HUES48 (cell line): ENCODE measurements at regions not wholly inside any gene's neighbourhood (a gene's known extent, or its start where the extent isn't known, plus 50 kb on each side); places are given as distances from the start of the nearest gene placed in this dataset.
"Not testable (repeated sequence)": the region's sequence is repeated elsewhere in the genome, so short reads cannot be mapped to it uniquely, and the experiment has no call there.

Experiments
- H3K27ac ChIP-seq: one replicate; pipeline ENCODE4 v1.7.0; 2013; ENCODE audit warnings: low read depth, low read length, inconsistent platforms
- H3K27me3 ChIP-seq: 2 replicates; pipeline ENCODE4 v1.6.1; 2013; ENCODE audit warnings: mild to moderate bottlenecking, low read length; ENCODE audit not compliant: control insufficient read depth, insufficient read depth
- H3K36me3 ChIP-seq: 2 replicates; pipeline ENCODE4 v1.6.1; 2013; ENCODE audit warnings: low read length; ENCODE audit not compliant: control insufficient read depth, insufficient read depth
- H3K4me1 ChIP-seq: 2 replicates; pipeline ENCODE4 v1.6.1; 2013; ENCODE audit warnings: mild to moderate bottlenecking, low read length; ENCODE audit not compliant: control insufficient read depth, insufficient read depth
- H3K4me3 ChIP-seq: 2 replicates; pipeline ENCODE4 v1.5.1; 2013; ENCODE audit warnings: mild to moderate bottlenecking, low read depth, low read length
- H3K9ac ChIP-seq: 2 replicates; pipeline ENCODE4 v1.6.1; 2013; ENCODE audit warnings: mild to moderate bottlenecking, low read depth, low read length, moderate library complexity
- H3K9me3 ChIP-seq: 2 replicates; pipeline ENCODE4 v1.6.1; 2013; ENCODE audit warnings: low read length; ENCODE audit not compliant: control insufficient read depth, insufficient read depth

GRCh38 chr4:148923881-148924280 lies 481.7 kb upstream of the NR3C2 start:
- Histone ChIP-seq H3K27ac (no peak overlapping the region), H3K9me3 (no peaks in the 10 kb centered on the region; the same call in 1 of the 2 replicates), H3K27me3 (no peaks in the 10 kb centered on the region), H3K9ac (no peak overlapping the region), H3K4me1 (no peaks in the 10 kb centered on the region), H3K36me3 (no peaks in the 10 kb centered on the region), H3K4me3 (no peak overlapping the region)

GRCh38 chr4:148922497-148922896 lies 480.3 kb upstream of the NR3C2 start:
- no peaks in the 10 kb centered on the region for H3K4me1 ChIP-seq
- no peaks in the 10 kb centered on the region for H3K9me3 ChIP-seq
- no peaks in the 10 kb centered on the region for H3K36me3 ChIP-seq
- H3K4me3 ChIP-seq, result no peak overlapping the region
- H3K27ac ChIP-seq, result no peak overlapping the region
- no peak overlapping the region for H3K9ac ChIP-seq
- no peaks in the 10 kb centered on the region for H3K27me3 ChIP-seq

- no peak overlapping the region for H3K9ac ChIP-seq
- no peaks in the 10 kb centered on the region for H3K36me3 ChIP-seq
- H3K27me3 ChIP-seq, result no peaks in the 10 kb centered on the region
- H3K4me1 ChIP-seq, result no peaks in the 10 kb centered on the region
- no peak overlapping the region for H3K27ac ChIP-seq
- H3K4me3 ChIP-seq, result no peak overlapping the region
- no peaks in the 10 kb centered on the region for H3K9me3 ChIP-seq
Observed at GRCh38 chr4:148914734-148915133, 472.5 kb upstream of the NR3C2 start.

- no peaks in the 10 kb centered on the region for H3K36me3 ChIP-seq
- H3K27me3 ChIP-seq, result no peaks in the 10 kb centered on the region
- no peak overlapping the region for H3K27ac ChIP-seq
- H3K4me1 ChIP-seq, result no peaks in the 10 kb centered on the region
- no peak overlapping the region for H3K4me3 ChIP-seq
- H3K9ac ChIP-seq, result no peak overlapping the region
- no peaks in the 10 kb centered on the region for H3K9me3 ChIP-seq
Observed at GRCh38 chr4:148914301-148914700, 472.1 kb upstream of the NR3C2 start.

- no peaks in the 10 kb centered on the region for H3K27me3 ChIP-seq
- H3K4me1 ChIP-seq, result peaks cover 14% of the 10 kb centered on the region
- H3K27ac ChIP-seq, result no peak overlapping the region
- peaks cover 12% of the 10 kb centered on the region; the same call in 1 of the 2 replicates for H3K9me3 ChIP-seq
- no peak overlapping the region for H3K4me3 ChIP-seq
- H3K9ac ChIP-seq, result no peak overlapping the region
- H3K36me3 ChIP-seq, result no peaks in the 10 kb centered on the region
Observed at GRCh38 chr4:148903388-148903787, 461.2 kb upstream of the NR3C2 start.

- Histone ChIP-seq H3K4me3 (no peak overlapping the region), H3K9me3 (peaks cover 26% of the 10 kb centered on the region), H3K36me3 (no peaks in the 10 kb centered on the region), H3K27ac (peak overlapping the region; percentile 20), H3K27me3 (no peaks in the 10 kb centered on the region), H3K9ac (no peak overlapping the region), H3K4me1 (peaks cover 14% of the 10 kb centered on the region)
Observed at GRCh38 chr4:148901075-148901705, 459.0 kb upstream of the NR3C2 start.

GRCh38 chr4:148898139-148898538 lies 455.9 kb upstream of the NR3C2 start:
- not testable (repeated sequence) for H3K27ac ChIP-seq, H3K4me3 ChIP-seq, H3K9ac ChIP-seq, H3K36me3 ChIP-seq, H3K27me3 ChIP-seq
- peaks cover 28% of the 10 kb centered on the region for H3K9me3 ChIP-seq
- H3K4me1 ChIP-seq, result peaks cover 14% of the 10 kb centered on the region

GRCh38 chr4:148893095-148893494 lies 450.9 kb upstream of the NR3C2 start:
- peaks cover 15% of the 10 kb centered on the region for H3K9me3 ChIP-seq
- no peak overlapping the region for H3K9ac ChIP-seq
- H3K4me1 ChIP-seq, result no peaks in the 10 kb centered on the region
- no peak overlapping the region for H3K4me3 ChIP-seq
- H3K27ac ChIP-seq, result no peak overlapping the region
- no peaks in the 10 kb centered on the region for H3K36me3 ChIP-seq
- H3K27me3 ChIP-seq, result no peaks in the 10 kb centered on the region

GRCh38 chr4:148883891-148884290 lies 441.7 kb upstream of the NR3C2 start:
- Histone ChIP-seq H3K4me3 (no peak overlapping the region), H3K4me1 (peaks cover 23% of the 10 kb centered on the region), H3K9ac (no peak overlapping the region), H3K9me3 (no peaks in the 10 kb centered on the region), H3K36me3 (no peaks in the 10 kb centered on the region), H3K27ac (no peak overlapping the region), H3K27me3 (no peaks in the 10 kb centered on the region)

- Histone ChIP-seq H3K9ac (no peak overlapping the region), H3K4me3 (no peak overlapping the region), H3K9me3 (no peaks in the 10 kb centered on the region)
Observed at GRCh38 chr4:148883435-148883834, 441.2 kb upstream of the NR3C2 start.

GRCh38 chr4:148881860-148882643 lies 439.8 kb upstream of the NR3C2 start:
- H3K9ac ChIP-seq, result no peak overlapping the region
- peak overlapping the region; percentile 59 for H3K27ac ChIP-seq
- 0 out of 2 replicates have a peak overlapping the region, but pooled peaks have one; percentile 23 for H3K4me3 ChIP-seq

More at GRCh38 chr4:148883435-148883834, 441.2 kb upstream of the NR3C2 start:
- Histone ChIP-seq H3K27me3 (no peaks in the 10 kb centered on the region), H3K4me1 (peaks cover 23% of the 10 kb centered on the region), H3K36me3 (no peaks in the 10 kb centered on the region), H3K27ac (no peak overlapping the region)

More at GRCh38 chr4:148881860-148882643, 439.8 kb upstream of the NR3C2 start:
- Histone ChIP-seq H3K9me3 (no peaks in the 10 kb centered on the region), H3K4me1 (peaks cover 23% of the 10 kb centered on the region), H3K27me3 (no peaks in the 10 kb centered on the region), H3K36me3 (no peaks in the 10 kb centered on the region)
